ENCODE measurements at regions not wholly inside any gene's neighbourhood (a gene's known extent, or its start where the extent isn't known, plus 50 kb on each side); places are given as distances from the start of the nearest gene placed in this dataset.

GRCh38 chr5:54387659-54388232 is 67.8 kb upstream of the HSPB3 start:
- H3K9me3 ChIP-seq = no peaks in the 10 kb centered on the region
- no peak overlapping the region for H3K27ac ChIP-seq
- no peaks in the 10 kb centered on the region for H3K36me3 ChIP-seq
- TF ChIP-seq POLR2A (IDR thresholded peaks at IDR 0.05) (no peak), CTCF (IDR thresholded peaks at IDR 0.05) (no peak)
- DNase-seq = no peak
- 87 to 88% methylated on average over 3 of the region's 3 CpGs for WGBS, 2 donors
- no peaks in the 10 kb centered on the region for H3K27me3 ChIP-seq
- intact Hi-C loops (cut with DNase I) = no loop called here
- H3K4me1 ChIP-seq = peaks cover 0 to 9% (median 4%) of the 10 kb centered on the region in 3 donors
- H3K4me3 ChIP-seq = no peak overlapping the region

DNA sequence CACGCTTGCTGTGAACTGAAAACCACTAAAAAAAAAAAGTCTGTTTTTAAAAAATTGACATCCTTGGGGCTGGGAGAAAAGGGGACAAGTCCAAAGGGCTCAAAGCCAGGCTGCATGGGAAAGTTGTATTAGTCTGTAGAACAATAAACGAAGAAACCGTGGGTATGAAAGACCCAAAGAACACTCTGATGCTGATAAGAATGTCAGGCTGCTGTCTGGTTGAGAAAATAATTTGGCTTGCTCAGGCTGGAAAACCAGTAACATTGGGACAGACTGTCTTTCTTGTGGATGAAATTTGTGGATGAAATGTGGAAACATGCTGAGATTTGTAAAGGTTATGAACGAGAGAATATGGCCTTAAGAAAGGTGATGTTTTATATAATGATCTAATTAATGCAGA is 68.5 kb upstream of the HSPB3 start:
- Histone ChIP-seq H3K4me1 (peaks cover 0 to 9% (median 4%) of the 10 kb centered on the region in 3 donors), H3K9me3 (no peaks in the 10 kb centered on the region), H3K27me3 (no peaks in the 10 kb centered on the region), H3K4me3 (no peak overlapping the region), H3K36me3 (no peaks in the 10 kb centered on the region), H3K27ac (no peak overlapping the region)
- no peak for DNase-seq
- no peak for TF ChIP-seq POLR2A (IDR thresholded peaks at IDR 0.05)
- TF ChIP-seq CTCF (IDR thresholded peaks at IDR 0.05) = no peak
- WGBS, 2 donors = 67 to 75% methylated on average over 4 of the region's 4 CpGs
- intact Hi-C loops (cut with DNase I) = no loop called here

DNA sequence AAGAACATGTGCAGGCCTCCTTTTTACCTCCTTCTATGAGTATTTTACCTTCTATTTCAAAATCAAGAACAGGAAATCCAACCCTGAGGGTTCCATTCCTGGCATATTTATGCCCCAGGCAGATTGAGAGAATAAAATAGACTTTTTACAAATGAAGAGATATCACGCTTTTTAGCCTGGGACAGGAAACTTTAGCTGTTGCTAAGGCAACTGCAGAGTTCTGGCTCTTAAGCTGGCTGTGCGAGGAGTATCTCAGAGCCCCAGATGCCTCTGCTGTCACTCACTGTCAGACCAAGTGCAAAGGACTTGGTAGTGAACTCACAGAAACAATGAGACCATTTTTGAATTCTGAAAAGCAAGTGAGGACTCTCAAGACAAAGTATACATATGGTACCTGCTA is 69.5 kb upstream of the HSPB3 start:
- peaks cover 0 to 9% (median 4%) of the 10 kb centered on the region in 3 donors for H3K4me1 ChIP-seq
- no peak overlapping the region for H3K4me3 ChIP-seq
- TF ChIP-seq CTCF (IDR thresholded peaks at IDR 0.05) = no peak
- TF ChIP-seq POLR2A (IDR thresholded peaks at IDR 0.05) = no peak
- no peaks in the 10 kb centered on the region for H3K27me3 ChIP-seq
- no peaks in the 10 kb centered on the region for H3K9me3 ChIP-seq
- no peak for DNase-seq
- 67 to 85% methylated on average over 2 of the region's 2 CpGs for WGBS, 2 donors
- intact Hi-C loops (cut with DNase I) = no loop called here
- no peaks in the 10 kb centered on the region for H3K36me3 ChIP-seq
- no peak overlapping the region for H3K27ac ChIP-seq

GRCh38 chr5:54384356-54384933 is 71.1 kb upstream of the HSPB3 start:
- TF ChIP-seq CTCF (IDR thresholded peaks at IDR 0.05) = no peak
- TF ChIP-seq POLR2A (IDR thresholded peaks at IDR 0.05) = no peak
- intact Hi-C loops (cut with DNase I) = no loop called here

GRCh38 chr5:54383941-54384340 is 71.6 kb upstream of the HSPB3 start:
- H3K27me3 ChIP-seq = no peaks in the 10 kb centered on the region
- no peak overlapping the region for H3K4me3 ChIP-seq
- no peaks in the 10 kb centered on the region for H3K36me3 ChIP-seq
- H3K27ac ChIP-seq = peak overlapping the region in 1 of 4 donors; percentile 45
- peaks cover 0 to 4% (median 0%) of the 10 kb centered on the region in 3 donors for H3K4me1 ChIP-seq
- H3K9me3 ChIP-seq = no peaks in the 10 kb centered on the region
- intact Hi-C loops (cut with DNase I) = no loop called here
- DNase-seq = no peak
- WGBS, 2 donors = 44 to 69% methylated on average over 2 of the region's 2 CpGs
- TF ChIP-seq CTCF (IDR thresholded peaks at IDR 0.05) (no peak), POLR2A (IDR thresholded peaks at IDR 0.05) (no peak)

More at GRCh38 chr5:54384356-54384933, 71.1 kb upstream of the HSPB3 start:
- no peak for DNase-seq
- Histone ChIP-seq H3K27me3 (no peaks in the 10 kb centered on the region), H3K9me3 (no peaks in the 10 kb centered on the region), H3K27ac (no peak overlapping the region), H3K4me3 (no peak overlapping the region), H3K4me1 (peaks cover 0 to 4% (median 2%) of the 10 kb centered on the region in 3 donors), H3K36me3 (no peaks in the 10 kb centered on the region)
- 76 to 80% methylated on average over 8 of the region's 8 CpGs for WGBS, 2 donors

Measured in esophagus squamous epithelium (tissue), 5 donors.